Right forelimb (tissue), 1 donor: ENCODE measurements at regions not wholly inside any gene's neighbourhood (a gene's known extent, or its start where the extent isn't known, plus 50 kb on each side); places are given as distances from the start of the nearest gene placed in this dataset.
"Not testable (repeated sequence)": the region's sequence is repeated elsewhere in the genome, so short reads cannot be mapped to it uniquely, and the experiment has no call there.

Experiments
- DNase-seq: peaks from one replicate; pipeline ENCODE4 v3.0.0-alpha.2; 2018

DNA sequence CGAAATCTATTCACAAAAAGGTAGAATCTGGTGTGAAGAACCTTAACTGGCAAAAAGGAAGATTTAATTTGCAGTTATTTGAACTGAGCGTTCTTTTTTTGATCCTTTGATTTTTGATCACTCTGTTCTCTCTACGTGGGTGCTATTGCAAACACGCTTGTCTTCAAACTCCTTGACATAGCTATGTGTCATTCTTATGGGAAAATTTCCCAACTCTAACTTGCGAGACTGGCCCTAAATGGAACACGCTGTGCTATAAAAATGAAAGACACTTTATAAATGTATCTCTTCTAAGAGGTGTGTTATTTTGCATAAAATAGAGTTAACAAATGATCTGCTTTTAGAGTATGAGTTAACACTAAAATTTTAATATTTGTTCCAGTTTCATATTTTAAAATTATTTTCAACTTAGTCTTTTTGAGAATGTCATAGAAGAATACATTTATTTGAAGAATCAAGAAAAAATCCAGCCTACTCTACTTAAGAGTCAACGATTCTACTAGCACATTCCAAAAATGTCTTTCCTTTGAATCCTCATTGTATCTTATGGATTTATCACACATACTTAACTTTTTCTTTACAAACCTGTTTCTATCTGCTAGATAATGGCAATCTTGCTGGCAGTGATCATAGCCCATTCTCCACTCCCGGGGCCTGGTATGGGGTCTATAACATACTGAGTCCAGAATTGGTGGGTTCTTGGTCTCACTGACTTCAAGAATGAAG lies 610.0 kb upstream of the TBL1XR1 start:
- no peak for DNase-seq

- not testable (repeated sequence) for DNase-seq
Observed at GRCh38 chr3:177808928-177809478, 611.7 kb upstream of the TBL1XR1 start.

DNA sequence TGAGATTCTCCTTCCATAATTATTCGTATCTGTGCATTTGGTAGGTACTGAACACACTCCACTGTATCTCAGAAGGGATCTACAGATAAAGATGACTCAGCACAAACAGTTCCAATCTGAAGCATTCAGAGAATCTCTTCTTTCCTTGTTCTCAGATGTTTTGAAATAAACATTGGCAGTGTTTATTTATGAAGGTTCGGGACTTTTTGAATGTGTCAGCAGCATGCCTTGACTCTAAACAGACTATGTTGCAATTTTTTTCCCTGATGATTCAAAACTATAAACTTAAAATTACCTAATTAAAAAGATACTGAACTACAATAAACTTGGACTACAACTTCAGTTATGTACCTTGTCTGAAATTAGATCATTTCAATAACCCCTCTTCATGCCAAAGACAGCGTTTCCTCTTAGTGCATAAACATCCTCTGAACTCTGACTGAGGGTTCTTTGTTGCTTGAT lies 612.9 kb upstream of the TBL1XR1 start:
- DNase-seq, result no peak

DNA sequence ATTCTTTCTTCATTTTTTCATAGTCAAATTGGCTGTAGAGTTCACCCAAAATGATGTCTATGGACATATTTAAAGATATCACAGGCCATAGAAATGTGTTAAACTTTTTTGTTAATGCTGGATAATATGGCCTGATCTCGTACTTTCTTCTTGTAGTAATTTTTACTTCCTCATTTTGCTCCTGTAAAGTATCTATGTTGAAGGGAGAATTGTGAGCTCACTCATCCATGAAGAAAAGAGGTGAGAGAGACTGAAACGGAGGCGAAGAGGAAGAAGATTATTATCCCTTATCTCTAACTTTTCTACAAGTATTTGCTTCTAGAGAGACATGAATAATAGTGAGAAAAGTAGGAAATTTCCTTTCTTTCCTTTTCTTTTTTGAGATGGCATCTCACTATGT lies 613.8 kb upstream of the TBL1XR1 start:
- no peak for DNase-seq

DNA sequence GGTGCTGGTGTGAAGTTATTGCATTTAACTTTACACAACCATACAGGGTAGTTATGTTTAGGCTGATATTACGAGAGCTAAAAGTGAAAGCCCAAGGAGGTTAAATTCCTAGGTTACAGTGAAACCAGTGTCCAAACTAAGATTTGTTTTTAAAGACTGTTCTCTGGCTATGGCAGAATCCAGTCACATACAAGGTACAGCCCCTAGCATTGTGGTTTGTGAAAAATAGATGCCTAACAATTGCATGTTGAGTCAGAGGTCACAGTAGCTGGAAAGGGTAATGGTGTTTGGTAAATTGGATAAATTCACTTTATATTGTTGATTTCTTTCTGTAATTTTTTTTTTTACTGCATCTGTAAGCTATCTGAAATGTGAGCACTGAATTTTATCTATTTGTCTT lies 614.6 kb upstream of the TBL1XR1 start:
- DNase-seq, result no peak

- DNase-seq, result no peak
Observed at GRCh38 chr3:177812492-177812891, 615.2 kb upstream of the TBL1XR1 start.

- DNase-seq, result no peak
Observed at GRCh38 chr3:177813322-177813721, 616.0 kb upstream of the TBL1XR1 start.

DNA sequence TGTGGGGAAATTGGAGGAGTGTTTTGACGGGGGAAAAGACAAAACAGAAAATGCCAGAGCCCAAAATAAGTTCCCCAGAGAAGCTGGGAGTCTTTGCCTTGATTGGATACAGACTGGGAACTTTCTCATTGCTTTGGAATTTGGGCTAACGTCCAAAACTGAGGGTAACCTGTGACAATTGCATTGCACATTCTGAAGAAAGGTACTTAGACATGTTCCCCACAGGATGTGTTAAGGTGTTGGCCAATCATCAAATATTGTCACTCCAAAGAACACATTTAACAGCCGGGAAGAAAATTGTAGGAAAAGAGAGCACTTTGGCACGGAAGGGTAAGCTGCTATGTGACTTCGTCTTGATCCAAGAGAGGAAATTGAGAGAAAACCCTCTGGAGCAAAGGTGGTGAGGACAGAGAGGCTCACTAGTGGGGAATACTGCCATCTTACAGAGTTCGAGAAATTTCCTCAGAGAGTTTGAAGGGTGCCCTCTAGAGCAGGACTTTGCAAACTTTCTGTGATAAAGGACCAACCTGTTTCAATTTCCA lies 619.5 kb upstream of the TBL1XR1 start:
- DNase-seq, result no peak

DNA sequence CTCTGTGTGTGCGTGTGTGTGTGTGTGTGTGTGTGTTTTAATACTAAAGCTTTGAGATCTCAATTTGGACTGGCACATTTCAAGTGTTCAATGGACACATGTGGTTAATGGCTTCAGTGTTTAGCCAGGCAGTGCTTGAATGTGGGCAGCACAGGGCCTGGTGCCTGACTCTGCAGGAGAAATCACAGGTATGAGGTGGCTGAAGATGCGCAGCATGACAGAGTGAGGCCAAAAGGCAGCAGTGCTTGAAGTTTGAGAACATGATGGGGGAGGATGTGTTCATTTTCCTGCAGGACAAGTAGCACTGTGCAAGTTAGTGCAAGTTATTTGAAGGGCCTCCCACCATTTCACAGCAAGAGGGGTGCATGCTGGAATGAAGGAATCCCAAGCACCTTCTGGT lies 620.5 kb upstream of the TBL1XR1 start:
- DNase-seq, result no peak

GRCh38 chr3:177818712-177819240 lies 621.5 kb upstream of the TBL1XR1 start:
- no peak for DNase-seq

GRCh38 chr3:177820683-177821316 lies 623.5 kb upstream of the TBL1XR1 start:
- no peak for DNase-seq

DNA sequence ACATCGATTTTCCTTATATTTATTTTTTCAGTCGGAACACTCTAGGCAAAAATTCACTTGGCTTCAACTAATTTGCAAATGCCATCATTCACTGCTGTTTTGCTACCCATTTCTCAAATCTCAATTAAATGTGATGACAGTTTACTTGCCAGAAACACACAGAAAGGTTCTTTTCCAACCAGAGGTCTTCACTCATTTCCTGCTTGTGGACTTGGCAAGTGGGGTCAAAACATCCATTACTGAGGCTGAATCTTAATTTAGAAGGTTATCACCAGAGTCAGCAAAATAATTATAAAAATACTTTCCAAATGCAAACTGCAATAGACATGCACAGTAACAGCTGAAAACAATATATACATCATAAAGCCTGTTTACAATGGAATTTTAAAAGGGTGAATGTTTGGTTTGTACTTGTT lies 625.4 kb upstream of the TBL1XR1 start:
- no peak for DNase-seq

GRCh38 chr3:177823701-177824189 lies 626.5 kb upstream of the TBL1XR1 start:
- DNase-seq, result no peak

DNA sequence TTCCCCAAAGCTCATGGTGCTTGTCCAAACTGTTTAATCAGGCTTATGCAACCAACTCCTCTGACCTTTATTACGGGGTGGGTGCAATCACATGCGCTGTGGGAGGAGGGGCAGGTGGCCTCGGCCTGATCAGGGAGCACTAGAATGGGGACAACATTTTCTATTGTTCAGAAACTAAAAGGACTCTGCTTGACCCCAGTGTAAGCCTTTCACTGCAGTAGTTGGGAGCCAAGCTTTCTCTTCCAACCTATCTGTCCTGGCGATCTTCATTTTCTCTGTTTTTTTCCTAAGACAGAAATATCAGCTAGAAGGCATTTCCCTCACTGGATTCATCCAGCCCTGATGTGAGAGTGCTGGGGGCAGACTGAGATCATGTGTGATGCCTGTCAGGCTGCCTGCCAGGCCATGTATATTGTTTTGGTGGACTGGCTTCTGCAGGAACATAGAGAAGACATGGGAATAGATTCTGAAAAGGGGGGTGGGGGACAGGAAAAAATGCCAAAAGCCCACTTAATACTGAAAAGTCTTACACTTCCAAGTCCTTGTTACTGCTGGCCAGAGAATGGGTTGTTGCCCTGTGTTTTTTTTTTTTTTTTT lies 627.0 kb upstream of the TBL1XR1 start:
- DNase-seq, result no peak

DNA sequence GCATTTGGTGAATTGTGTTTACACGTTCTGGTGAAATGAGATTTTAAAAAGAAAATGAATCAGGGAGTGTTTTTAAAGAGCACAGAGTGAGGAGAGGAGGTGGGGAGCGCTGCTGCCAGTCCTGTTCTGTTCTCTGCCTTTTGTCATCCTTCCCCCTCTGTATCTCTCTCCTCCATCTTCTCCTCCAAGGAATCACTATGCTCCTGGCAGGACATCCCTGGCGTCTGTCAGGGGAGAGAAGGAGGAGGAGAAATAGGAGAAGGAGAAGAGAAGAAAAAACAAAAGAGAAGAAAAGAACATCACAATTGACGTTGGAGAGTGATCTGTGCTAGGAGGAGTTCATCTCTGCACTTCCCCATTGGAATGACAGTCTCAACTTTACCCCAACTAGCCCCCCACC lies 627.6 kb upstream of the TBL1XR1 start:
- no peak for DNase-seq

- DNase-seq, result no peak
Observed at GRCh38 chr3:177826253-177826652, 629.0 kb upstream of the TBL1XR1 start.

GRCh38 chr3:177827511-177828207 lies 630.4 kb upstream of the TBL1XR1 start:
- DNase-seq, result no peak

- no peak for DNase-seq
Observed at GRCh38 chr3:177828208-177828565, 630.9 kb upstream of the TBL1XR1 start.

DNA sequence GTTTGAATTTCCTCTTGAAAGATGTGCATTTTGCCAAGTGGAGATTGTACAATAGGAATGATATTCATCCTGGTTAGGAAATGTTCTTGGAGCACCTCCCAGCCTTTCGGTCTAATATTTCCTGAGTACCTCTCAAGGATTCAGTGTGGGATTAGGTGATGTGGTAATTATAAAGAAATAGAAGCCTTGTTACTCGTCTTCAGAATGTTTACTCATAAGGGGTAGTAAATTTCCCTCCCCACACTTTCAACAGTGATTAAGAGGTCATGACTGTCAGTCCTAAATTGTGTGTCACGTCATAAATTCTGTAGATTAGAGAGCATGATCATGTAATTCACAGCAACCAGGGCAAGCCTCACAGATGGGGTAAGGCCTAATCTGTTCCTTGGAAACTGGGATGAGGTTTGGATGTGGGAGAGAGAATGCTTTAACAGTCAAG lies 633.1 kb upstream of the TBL1XR1 start:
- DNase-seq, result no peak

DNA sequence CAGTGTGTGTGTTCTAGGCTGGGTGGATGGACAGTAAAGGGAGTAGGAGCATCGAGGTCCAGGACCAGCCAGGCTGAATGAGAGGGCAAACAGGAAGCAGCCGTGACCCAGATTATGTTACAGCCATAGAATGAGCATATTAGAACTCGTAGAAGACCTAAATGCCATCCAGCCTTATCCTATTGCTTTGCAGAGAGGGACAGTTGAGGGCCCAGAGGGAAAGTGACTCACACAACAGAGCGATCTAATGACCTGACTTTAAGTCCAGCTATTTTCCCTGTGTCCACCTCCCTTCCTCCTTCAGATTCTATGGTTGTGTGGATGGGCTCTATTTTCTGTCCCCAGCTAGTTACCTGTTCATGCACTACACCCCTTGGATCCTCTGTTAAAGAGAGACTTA lies 634.1 kb upstream of the TBL1XR1 start:
- DNase-seq, result no peak

DNA sequence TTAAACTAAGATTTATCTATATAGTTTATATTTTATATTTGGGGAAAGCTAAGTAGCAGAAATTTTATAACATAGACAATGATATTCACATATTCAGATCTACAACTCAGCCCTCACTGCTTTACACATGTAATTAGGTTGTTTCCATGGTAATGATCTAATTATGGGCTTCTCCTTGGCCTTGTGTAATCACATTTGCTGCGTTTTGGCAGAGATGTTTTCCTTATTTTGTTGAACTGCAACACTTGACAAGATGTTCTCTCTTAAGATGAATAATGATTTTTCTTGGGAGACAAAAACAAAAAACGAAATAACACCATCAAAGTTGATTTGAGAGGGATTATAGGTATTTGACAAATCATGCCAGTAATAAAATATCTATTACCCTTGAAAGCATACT lies 635.6 kb upstream of the TBL1XR1 start:
- DNase-seq, result no peak

DNA sequence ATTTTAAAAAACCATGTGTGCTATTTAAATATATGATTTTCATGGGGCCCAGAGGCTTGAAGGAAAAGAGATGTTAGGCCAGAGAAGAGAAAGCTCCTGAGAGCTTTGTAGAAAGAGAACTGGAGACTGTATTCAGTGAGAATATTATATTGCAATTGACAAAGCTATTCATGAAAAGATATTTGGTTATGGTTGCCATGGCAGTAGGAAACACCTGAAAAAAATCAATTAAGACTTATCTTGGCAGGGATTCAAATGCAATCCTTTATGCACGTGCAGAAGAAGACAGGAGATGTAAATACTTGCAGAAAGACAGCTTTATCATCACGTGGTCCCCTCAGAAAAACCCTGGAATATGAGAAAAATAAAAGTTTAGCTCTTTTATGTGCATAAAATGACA lies 636.0 kb upstream of the TBL1XR1 start:
- no peak for DNase-seq

DNA sequence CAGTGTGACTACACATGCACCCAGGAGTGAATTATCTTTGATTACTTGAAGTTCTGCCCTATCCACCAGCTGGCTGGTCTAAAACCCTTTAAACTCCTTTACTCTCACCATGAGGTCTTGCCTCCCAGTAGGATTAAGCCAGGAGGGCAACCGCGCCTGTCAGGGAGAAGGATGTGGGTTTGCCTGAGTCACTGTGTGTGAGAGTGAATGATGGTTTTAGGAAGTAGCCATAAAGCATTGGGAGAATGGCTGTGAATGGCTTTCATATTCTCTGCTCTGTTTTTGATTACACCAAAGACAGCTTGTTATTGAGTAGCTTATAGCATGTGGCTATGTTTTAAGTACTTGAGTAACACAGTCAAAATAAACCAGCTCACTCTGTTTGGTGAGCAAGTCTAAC lies 637.7 kb upstream of the TBL1XR1 start:
- DNase-seq, result no peak
